Spleen (tissue), 11 donors: ENCODE measurements at regions not wholly inside any gene's neighbourhood (a gene's known extent, or its start where the extent isn't known, plus 50 kb on each side); places are given as distances from the start of the nearest gene placed in this dataset.

Experiments
- DNase-seq: peaks from one replicate; pipeline ENCODE4 v3.0.0-alpha.2; 2020
- H3K27ac ChIP-seq, 8 donors: fragments of 200-600 bp; sonication (generic) in 7 of 8; 1 replicate in 4 of 8; 2 replicates in 4 of 8; pipeline versions ENCODE4 v1.5.0 to v1.8.0; 2016 to 2021; ENCODE audit warnings: inconsistent platforms in 4 of 8, mild to moderate bottlenecking in 4 of 8, moderate library complexity in 1 of 8
- H3K27me3 ChIP-seq, 7 donors: fragments of 200-600 bp; sonication (generic) in 6 of 7; replicated peaks in 1 of 7; 1 replicate in 4 of 7; 2 replicates in 3 of 7; pipeline versions ENCODE4 v1.5.0 to v1.8.0; 2016 to 2021; ENCODE audit warnings: inconsistent platforms in 3 of 7, mild to moderate bottlenecking in 1 of 7
- H3K36me3 ChIP-seq, 6 donors: fragments of 200-600 bp; sonication (generic) in 5 of 6; 1 replicate in 4 of 6; 2 replicates in 2 of 6; pipeline versions ENCODE4 v1.5.0 to v1.8.0; 2016 to 2021; ENCODE audit warnings: inconsistent platforms in 2 of 6
- H3K4me1 ChIP-seq, 6 donors: fragments of 200-600 bp; sonication (generic) in 5 of 6; 1 replicate in 3 of 6; 2 replicates in 3 of 6; pipeline versions ENCODE4 v1.5.0 to v1.8.0; 2016 to 2021; ENCODE audit warnings: inconsistent platforms in 3 of 6
- H3K4me3 ChIP-seq, 8 donors: fragments of 200-600 bp; sonication (generic) in 7 of 8; 1 replicate in 4 of 8; 2 replicates in 4 of 8; pipeline versions ENCODE4 v1.5.0 to v1.8.0; 2016 to 2021; ENCODE audit warnings: inconsistent platforms in 4 of 8, mild to moderate bottlenecking in 4 of 8, moderate library complexity in 2 of 8
- H3K9me3 ChIP-seq, 8 donors: fragments of 200-600 bp; sonication (generic) in 7 of 8; 1 replicate in 4 of 8; 2 replicates in 4 of 8; pipeline versions ENCODE4 v1.5.0 to v1.8.0; 2016 to 2021; ENCODE audit warnings: inconsistent platforms in 4 of 8
- POLR2A ChIP-seq, 3 donors: fragments of 450-650 bp; IDR thresholded peaks; one replicate each; pipeline ENCODE4 v1.5.1; 2017; ENCODE audit warnings: antibody characterized with exemption in 3 of 3, mild to moderate bottlenecking in 1 of 3
- POLR2AphosphoS5 ChIP-seq, 3 donors: sonication (generic); formaldehyde crosslinking; IDR thresholded peaks; one replicate each; pipeline ENCODE4 v1.5.1; 2017; ENCODE audit warnings: antibody characterized with exemption in 3 of 3
- WGBS, 5 donors: extraction: QIAGEN DNeasy Blood & Tissue Kit in 3 of 5; methylation state at CpG; one replicate each; pipeline versions ENCODE4 v1.1.5 to v1.1.7; 2013 to 2018; 5-methylcytosine and 5-hydroxymethylcytosine counted together
- intact Hi-C: fragments of 100-400 bp; cut with DNase I; formaldehyde crosslinking; loops from one replicate; pipeline ENCODE4 v1.15.0; 2023; ENCODE audit warnings: low total_unique reads
- TF ChIP-seq, protein P1 (sequence below), 11 experiments: fragments of 200-600 bp in 7 of 11; fragments of 450-650 bp in 4 of 11; sonication (generic) in 4 of 11; IDR thresholded peaks in 8 of 11; conservative IDR thresholded peaks in 3 of 11; 1 replicate in 7 of 11; 2 replicates in 4 of 11; pipeline versions ENCODE4 v1.4.0 to v1.8.0; 2016 to 2021; ENCODE audit warnings: antibody characterized with exemption in 11 of 11, inconsistent platforms in 4 of 11, mild to moderate bottlenecking in 1 of 11
- donor health status: healthy with polysubstance abuse.
- donor health status: DM: no; HTN: no; CAD: no; lungs with moderate emphysema.
- donor health status: DM: no; HTN: no; CAD: no.
- donor health status: Bipolar disorder and iron deficiency.
- donor health status: healthy.
- donor health status: DM: no; HTN: no; CAD: no.
- donor health status: DM: yes; HTN: yes; CAD: no.

DNA sequence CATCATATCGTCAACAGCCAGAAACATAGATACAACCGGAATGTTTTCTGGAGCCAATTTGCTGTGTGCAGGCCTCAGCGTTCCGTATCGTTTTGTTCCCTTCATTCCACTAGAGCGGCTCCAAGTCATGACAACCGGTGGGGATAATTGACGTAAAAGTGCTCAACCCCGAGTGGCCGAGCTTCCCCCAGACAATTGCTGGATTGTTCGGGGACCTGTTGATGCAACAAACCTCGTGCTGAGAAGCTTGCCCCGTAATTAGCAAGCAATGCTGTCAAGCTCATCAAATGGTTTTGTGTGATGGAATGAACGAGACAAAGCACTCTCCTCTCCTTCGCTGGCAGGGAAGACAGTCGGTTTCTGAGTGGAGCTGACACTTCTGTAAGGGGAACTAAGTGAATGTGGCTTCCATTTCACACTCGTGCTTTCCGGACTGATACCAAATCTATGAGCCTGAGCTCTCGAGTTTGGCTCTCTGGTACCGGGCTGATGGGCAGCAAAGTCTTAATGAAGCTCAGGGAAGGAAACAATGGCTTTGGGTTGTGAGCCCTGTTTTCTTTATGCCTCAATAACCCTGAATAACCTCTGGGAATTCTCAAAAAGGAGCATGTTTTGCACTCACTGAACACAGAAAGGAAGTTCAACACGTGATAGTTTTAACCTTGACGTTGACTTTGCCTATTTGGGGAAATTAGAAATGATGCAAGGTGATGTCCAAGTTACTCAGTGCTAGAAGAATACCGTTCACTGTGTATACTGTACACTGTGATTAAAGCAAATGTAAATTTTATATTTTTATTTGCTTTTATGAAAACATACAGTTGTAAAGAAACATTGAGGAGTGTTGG is 220.5 kb downstream of the BAMBI start:
- H3K27me3 ChIP-seq: no peaks in the 10 kb centered on the region
- intact Hi-C loops: no loop called here
- H3K4me3 ChIP-seq: no peak overlapping the region
- no peaks in the 10 kb centered on the region for H3K9me3 ChIP-seq
- H3K36me3 ChIP-seq: no peaks in the 10 kb centered on the region
- no peak for DNase-seq
- H3K27ac ChIP-seq: no peak overlapping the region
- 82 to 89% (median 85%) methylated on average over 23 of the region's 23 CpGs for WGBS, 5 donors
- no peaks in the 10 kb centered on the region for H3K4me1 ChIP-seq
- TF ChIP-seq, protein P1, sequence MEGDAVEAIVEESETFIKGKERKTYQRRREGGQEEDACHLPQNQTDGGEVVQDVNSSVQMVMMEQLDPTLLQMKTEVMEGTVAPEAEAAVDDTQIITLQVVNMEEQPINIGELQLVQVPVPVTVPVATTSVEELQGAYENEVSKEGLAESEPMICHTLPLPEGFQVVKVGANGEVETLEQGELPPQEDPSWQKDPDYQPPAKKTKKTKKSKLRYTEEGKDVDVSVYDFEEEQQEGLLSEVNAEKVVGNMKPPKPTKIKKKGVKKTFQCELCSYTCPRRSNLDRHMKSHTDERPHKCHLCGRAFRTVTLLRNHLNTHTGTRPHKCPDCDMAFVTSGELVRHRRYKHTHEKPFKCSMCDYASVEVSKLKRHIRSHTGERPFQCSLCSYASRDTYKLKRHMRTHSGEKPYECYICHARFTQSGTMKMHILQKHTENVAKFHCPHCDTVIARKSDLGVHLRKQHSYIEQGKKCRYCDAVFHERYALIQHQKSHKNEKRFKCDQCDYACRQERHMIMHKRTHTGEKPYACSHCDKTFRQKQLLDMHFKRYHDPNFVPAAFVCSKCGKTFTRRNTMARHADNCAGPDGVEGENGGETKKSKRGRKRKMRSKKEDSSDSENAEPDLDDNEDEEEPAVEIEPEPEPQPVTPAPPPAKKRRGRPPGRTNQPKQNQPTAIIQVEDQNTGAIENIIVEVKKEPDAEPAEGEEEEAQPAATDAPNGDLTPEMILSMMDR (IDR thresholded peaks at IDR 0.05 in 8 of 11, conservative IDR thresholded peaks at IDR 0.05 in 3 of 11): no peak
- no peak for TF ChIP-seq POLR2A (IDR thresholded peaks at IDR 0.05)
- no peak for TF ChIP-seq POLR2AphosphoS5 (IDR thresholded peaks at IDR 0.05)

DNA sequence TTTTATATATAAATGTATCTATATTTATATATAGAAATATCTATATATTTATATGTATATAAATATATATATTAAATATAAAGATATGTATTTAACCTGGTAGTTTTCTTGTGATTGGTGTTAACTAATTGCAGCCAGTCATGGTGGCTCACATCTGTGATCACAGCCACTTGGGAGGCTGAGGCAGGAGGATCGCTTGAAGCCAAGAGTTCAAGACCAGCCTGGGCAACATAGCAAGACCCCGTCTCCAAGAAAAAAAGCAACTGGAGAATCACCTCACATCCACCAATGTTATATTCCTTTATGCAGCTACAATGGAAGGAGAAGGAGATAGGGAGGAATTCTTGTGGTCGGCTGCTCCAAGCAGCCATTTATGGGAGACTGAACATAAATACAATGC is 224.9 kb downstream of the BAMBI start:
- no peaks in the 10 kb centered on the region for H3K4me1 ChIP-seq
- H3K36me3 ChIP-seq: no peaks in the 10 kb centered on the region
- WGBS, 5 donors: 90 to 99% (median 94%) methylated on average over 3 of the region's 3 CpGs
- no peak overlapping the region for H3K4me3 ChIP-seq
- intact Hi-C loops: no loop called here
- no peak overlapping the region for H3K27ac ChIP-seq
- no peak for TF ChIP-seq POLR2A (IDR thresholded peaks at IDR 0.05)
- TF ChIP-seq POLR2AphosphoS5 (IDR thresholded peaks at IDR 0.05): no peak
- TF ChIP-seq, protein P1 (IDR thresholded peaks at IDR 0.05 in 8 of 11, conservative IDR thresholded peaks at IDR 0.05 in 3 of 11): no peak
- no peaks in the 10 kb centered on the region for H3K9me3 ChIP-seq
- no peak for DNase-seq
- H3K27me3 ChIP-seq: no peaks in the 10 kb centered on the region

DNA sequence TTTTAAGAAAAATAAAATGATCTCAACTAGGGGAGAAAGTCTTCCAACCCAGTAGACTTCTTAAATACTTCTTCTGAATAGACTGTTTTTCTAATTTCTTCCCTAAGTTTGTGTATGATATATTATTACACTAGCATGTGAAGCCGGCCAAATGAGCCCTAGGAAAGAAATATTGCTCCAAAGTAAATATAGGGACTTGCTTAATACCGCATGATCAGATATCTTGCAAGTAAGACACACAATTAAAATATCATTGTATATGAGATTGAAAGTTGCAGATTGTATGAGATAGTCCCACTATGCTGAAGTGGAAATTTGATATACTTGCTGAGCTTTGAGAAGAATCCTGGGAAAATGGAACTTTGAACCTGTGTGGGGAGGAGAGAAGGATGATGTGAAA is 225.7 kb downstream of the BAMBI start:
- DNase-seq: no peak
- intact Hi-C loops: no loop called here
- 90 to 94% (median 94%) methylated on average over 2 of the region's 2 CpGs for WGBS, 5 donors
- H3K9me3 ChIP-seq: no peaks in the 10 kb centered on the region
- no peak overlapping the region for H3K27ac ChIP-seq
- TF ChIP-seq, protein P1 (IDR thresholded peaks at IDR 0.05 in 8 of 11, conservative IDR thresholded peaks at IDR 0.05 in 3 of 11): no peak
- no peak for TF ChIP-seq POLR2A (IDR thresholded peaks at IDR 0.05)
- no peak for TF ChIP-seq POLR2AphosphoS5 (IDR thresholded peaks at IDR 0.05)
- H3K4me3 ChIP-seq: no peak overlapping the region
- H3K4me1 ChIP-seq: no peaks in the 10 kb centered on the region
- H3K36me3 ChIP-seq: no peaks in the 10 kb centered on the region
- H3K27me3 ChIP-seq: no peaks in the 10 kb centered on the region

DNA sequence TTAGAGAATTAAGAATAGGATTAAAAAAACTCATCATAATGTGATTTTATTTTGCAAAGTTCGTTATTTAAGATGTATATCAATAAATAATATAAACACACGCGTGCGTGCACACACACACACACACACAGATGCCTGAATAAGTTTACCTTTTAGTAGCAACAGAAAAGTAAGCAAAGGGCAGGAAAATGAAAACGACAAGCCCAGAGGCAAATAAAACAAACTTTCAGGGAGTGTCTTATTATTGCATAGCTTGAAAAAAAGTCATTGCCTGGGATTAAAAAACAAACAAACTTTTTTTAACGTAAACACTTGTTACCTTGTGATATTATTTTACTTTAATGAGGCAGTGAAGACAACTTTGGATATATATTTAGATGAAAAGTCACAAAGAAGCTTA is 226.4 kb downstream of the BAMBI start:
- no peaks in the 10 kb centered on the region for H3K4me1 ChIP-seq
- intact Hi-C loops: no loop called here

More for the DNA sequence above, 226.4 kb downstream of the BAMBI start:
- no peaks in the 10 kb centered on the region for H3K9me3 ChIP-seq
- WGBS, 5 donors: 82 to 91% (median 87%) methylated on average over 6 of the region's 6 CpGs
- TF ChIP-seq, protein P1 (IDR thresholded peaks at IDR 0.05 in 8 of 11, conservative IDR thresholded peaks at IDR 0.05 in 3 of 11): no peak
- TF ChIP-seq POLR2A (IDR thresholded peaks at IDR 0.05) (no peak), POLR2AphosphoS5 (IDR thresholded peaks at IDR 0.05) (no peak)
- no peak overlapping the region for H3K27ac ChIP-seq
- no peaks in the 10 kb centered on the region for H3K27me3 ChIP-seq
- no peaks in the 10 kb centered on the region for H3K36me3 ChIP-seq
- no peak for DNase-seq
- H3K4me3 ChIP-seq: no peak overlapping the region
